Calu3 (cell line): ENCODE measurements at regions not wholly inside any gene's neighbourhood (a gene's known extent, or its start where the extent isn't known, plus 50 kb on each side); places are given as distances from the start of the nearest gene placed in this dataset.

ENCODE experiments used
- BruUV-seq: library from RNA; stranded (reverse); fragments of 400-500 nt; replicated peaks from 2 replicates; lab custom pipeline; 2021; lab: Mats Ljungman, UMichigan
- CTCF ChIA-PET: fragments of 300-600 bp; sonication (Branson Sonifier 250); formaldehyde crosslinking; loops from one replicate; lab custom pipeline; 2022; ENCODE audit warnings: antibody characterized with exemption; lab: Charles Lee
- DNase-seq: peaks from one replicate; pipeline ENCODE4 v3.0.0; 2022
- H3K27ac Mint-ChIP-seq: one replicate; pipeline ENCODE4 v1.8.0; 2022; ENCODE audit warnings: mixed read lengths; ENCODE audit not compliant: unreplicated experiment
- H3K27me3 Mint-ChIP-seq: one replicate; pipeline ENCODE4 v1.8.0; 2022; ENCODE audit warnings: mixed read lengths; ENCODE audit not compliant: unreplicated experiment
- H3K36me3 Mint-ChIP-seq: one replicate; pipeline ENCODE4 v1.8.0; 2022; ENCODE audit warnings: mild to moderate bottlenecking, moderate library complexity, mixed read lengths; ENCODE audit not compliant: insufficient read depth, unreplicated experiment
- H3K4me1 Mint-ChIP-seq: one replicate; pipeline ENCODE4 v1.8.0; 2022; ENCODE audit warnings: mild to moderate bottlenecking, low read depth, mixed read lengths; ENCODE audit not compliant: unreplicated experiment
- H3K4me3 Mint-ChIP-seq: one replicate; pipeline ENCODE4 v1.8.0; 2022; ENCODE audit warnings: mild to moderate bottlenecking, low read depth, moderate library complexity, mixed read lengths; ENCODE audit not compliant: unreplicated experiment
- H3K9me3 Mint-ChIP-seq: one replicate; pipeline ENCODE4 v1.8.0; 2022; ENCODE audit warnings: low read depth, mixed read lengths; ENCODE audit not compliant: unreplicated experiment
- CTCF ChIP-seq: fragments of 200-600 bp; IDR thresholded peaks from one replicate; pipeline ENCODE4 v1.8.0; 2022; ENCODE audit warnings: antibody characterized with exemption; ENCODE audit not compliant: unreplicated experiment
- intact Hi-C: fragments of 100-400 bp; cut with micrococcal nuclease; formaldehyde crosslinking; loops from one replicate; pipeline ENCODE4 v1.10.0; 2022; ENCODE audit not compliant: unreplicated experiment

- DNase-seq: no peak
- Mint-ChIP-seq H3K27ac (no peak overlapping the region), H3K4me3 (no peak overlapping the region), H3K9me3 (no peaks in the 10 kb centered on the region), H3K27me3 (peaks cover 32% of the 10 kb centered on the region), H3K36me3 (no peaks in the 10 kb centered on the region), H3K4me1 (no peaks in the 10 kb centered on the region)
- CTCF ChIA-PET: interaction anchor here (0.6 kb wide), 1 partner anchor 51 kb away, joined by 5 read pairs; no protein-coding TSS in a partner anchor
- no TSS peak for BruUV-seq
- intact Hi-C loops: no loop called here
- TF ChIP-seq CTCF: no peak
These were observed 56.5 kb upstream of the TWIST2 start for GRCh38 chr2:238791354-238791753.

- Mint-ChIP-seq H3K4me3 (no peak overlapping the region), H3K27ac (no peak overlapping the region), H3K4me1 (no peaks in the 10 kb centered on the region), H3K27me3 (peaks cover 40% of the 10 kb centered on the region), H3K36me3 (no peaks in the 10 kb centered on the region), H3K9me3 (peaks cover 2% of the 10 kb centered on the region)
- no peak for TF ChIP-seq CTCF
- CTCF ChIA-PET: no interaction called here
- intact Hi-C loops: no loop called here
- no TSS peak for BruUV-seq
- DNase-seq: no peak
These were observed 54.6 kb upstream of the TWIST2 start for GRCh38 chr2:238793306-238793705.

GRCh38 chr2:238793801-238794449, 54.0 kb upstream of the TWIST2 start:
- H3K27ac Mint-ChIP-seq: no peak overlapping the region
- no peaks in the 10 kb centered on the region for H3K4me1 Mint-ChIP-seq
- no peak overlapping the region for H3K4me3 Mint-ChIP-seq
- CTCF ChIA-PET: no interaction called here
- no peak for DNase-seq
- H3K36me3 Mint-ChIP-seq: no peaks in the 10 kb centered on the region
- no peak for TF ChIP-seq CTCF
- intact Hi-C loops: no loop called here
- H3K9me3 Mint-ChIP-seq: peaks cover 2% of the 10 kb centered on the region
- no TSS peak for BruUV-seq
- H3K27me3 Mint-ChIP-seq: peaks cover 46% of the 10 kb centered on the region

GRCh38 chr2:238796223-238796885, 51.5 kb upstream of the TWIST2 start:
- no peak for TF ChIP-seq CTCF
- intact Hi-C loops: no loop called here
- BruUV-seq: no TSS peak
- Mint-ChIP-seq H3K27ac (no peak overlapping the region), H3K4me1 (no peaks in the 10 kb centered on the region), H3K27me3 (peaks cover 44% of the 10 kb centered on the region), H3K36me3 (no peaks in the 10 kb centered on the region), H3K4me3 (no peak overlapping the region), H3K9me3 (peaks cover 2% of the 10 kb centered on the region)
- CTCF ChIA-PET: no interaction called here
- no peak for DNase-seq
